GM19463 (cell line): ENCODE measurements at regions not wholly inside any gene's neighbourhood (a gene's known extent, or its start where the extent isn't known, plus 50 kb on each side); places are given as distances from the start of the nearest gene placed in this dataset.

ENCODE experiments used
- ATAC-seq: cut with Tn5 transposase; IDR thresholded peaks from one replicate; pipeline ENCODE4 v1.9.1; 2021; ENCODE audit warnings: mild to moderate bottlenecking, moderate library complexity; ENCODE audit not compliant: unreplicated experiment

GRCh38 chr9:36462245-36462644 lies 62.2 kb upstream of the RNF38 start:
- ATAC-seq: no peak

- no peak for ATAC-seq
These were observed 61.3 kb upstream of the RNF38 start for GRCh38 chr9:36461323-36461722.

- peak; percentile 80 for ATAC-seq
These were observed 58.4 kb upstream of the RNF38 start for GRCh38 chr9:36458430-36458915.

- no peak for ATAC-seq
These were observed 57.9 kb upstream of the RNF38 start for GRCh38 chr9:36457836-36458429.

GRCh38 chr9:36456480-36457065 lies 56.5 kb upstream of the RNF38 start:
- ATAC-seq: no peak

- no peak for ATAC-seq
These were observed 51.9 kb upstream of the RNF38 start for GRCh38 chr9:36451949-36452348.

- ATAC-seq: no peak
These were observed 50.2 kb upstream of the RNF38 start for GRCh38 chr9:36450110-36450732.
